Stimulated activated naive B cell treated with anti-CD40 and anti-IgM and Interleukin-4, amounts not matched to agents 10 μg/mL and 1 μg/mL and 100 μg/mL, for 72 hours (primary cell): ENCODE measurements at regions not wholly inside any gene's neighbourhood (a gene's known extent, or its start where the extent isn't known, plus 50 kb on each side); places are given as distances from the start of the nearest gene placed in this dataset.

ENCODE experiments used
- ATAC-seq, 2 donors: fragments of 150-1000 bp; cut with Tn5 transposase; replicated peaks; 2 replicates each; pipeline ENCODE4 v1.10.0; 2021; ENCODE audit warnings: moderate library complexity in 1 of 2
- DNase-seq: peaks from one replicate; pipeline ENCODE4 v3.0.0; 2021
- H3K27ac Mint-ChIP-seq: one replicate; pipeline ENCODE4 v1.8.0; 2022; ENCODE audit warnings: mild to moderate bottlenecking, mixed read lengths
- H3K27me3 Mint-ChIP-seq, 2 donors: one replicate each; pipeline ENCODE4 v1.8.0; 2022; ENCODE audit warnings: mixed read lengths in 2 of 2
- H3K36me3 Mint-ChIP-seq, 2 donors: one replicate each; pipeline ENCODE4 v1.8.0; 2022; ENCODE audit warnings: mixed read lengths in 2 of 2, mild to moderate bottlenecking in 1 of 2
- H3K4me1 Mint-ChIP-seq, 2 donors: one replicate each; pipeline ENCODE4 v1.8.0; 2022; ENCODE audit warnings: mixed read lengths in 2 of 2, mild to moderate bottlenecking in 1 of 2
- H3K4me3 Mint-ChIP-seq, 2 donors: one replicate each; pipeline ENCODE4 v1.8.0; 2022; ENCODE audit warnings: mild to moderate bottlenecking in 2 of 2, mixed read lengths in 2 of 2, moderate library complexity in 1 of 2
- H3K9me3 Mint-ChIP-seq, 2 donors: one replicate each; pipeline ENCODE4 v1.8.0; 2022; ENCODE audit warnings: mixed read lengths in 2 of 2, mild to moderate bottlenecking in 1 of 2

DNA sequence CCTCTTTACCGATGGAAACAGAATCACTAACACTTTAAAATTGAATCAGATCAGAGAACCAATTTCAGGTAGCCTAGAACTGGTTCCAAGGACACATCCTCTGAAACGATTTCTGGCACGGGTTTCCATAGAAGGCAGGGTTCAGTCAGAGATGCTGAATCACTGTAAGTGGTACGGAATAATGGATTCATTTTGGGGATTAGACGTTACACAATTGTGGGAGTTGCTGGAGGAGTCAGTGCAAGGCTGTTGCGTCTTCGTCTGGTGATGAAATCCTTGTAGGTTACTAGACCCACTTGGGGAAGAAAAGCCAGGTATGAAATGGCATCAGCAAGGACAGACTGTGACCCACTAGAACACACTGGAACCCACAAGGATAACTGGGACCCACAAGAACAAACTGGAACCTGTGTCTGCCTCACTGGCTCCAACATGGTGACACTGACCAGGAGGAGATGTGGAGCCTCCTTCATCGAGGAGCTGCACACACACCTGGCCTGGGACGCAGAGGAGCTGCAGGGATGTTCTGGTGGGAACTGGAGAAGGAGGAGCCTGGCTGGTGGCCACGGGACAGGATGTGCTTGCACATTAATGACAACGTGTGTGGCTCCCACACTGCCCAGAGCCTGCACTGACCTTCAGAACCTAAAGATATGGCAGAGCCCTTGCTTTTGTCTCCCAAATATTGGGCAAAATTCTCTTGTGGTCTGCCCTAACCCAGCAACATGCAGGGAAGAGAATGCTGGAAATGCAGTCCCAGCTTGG is 105.1 kb downstream of the TRAPPC11 start:
- Mint-ChIP-seq H3K27me3 (peaks cover 7 to 24% of the 10 kb centered on the region in 2 donors), H3K4me1 (peaks cover 2 to 8% of the 10 kb centered on the region in 2 donors), H3K9me3 (no peaks in the 10 kb centered on the region), H3K36me3 (no peaks in the 10 kb centered on the region), H3K27ac (no peak overlapping the region), H3K4me3 (no peak overlapping the region)
- DNase-seq = no peak
- no peak for ATAC-seq

DNA sequence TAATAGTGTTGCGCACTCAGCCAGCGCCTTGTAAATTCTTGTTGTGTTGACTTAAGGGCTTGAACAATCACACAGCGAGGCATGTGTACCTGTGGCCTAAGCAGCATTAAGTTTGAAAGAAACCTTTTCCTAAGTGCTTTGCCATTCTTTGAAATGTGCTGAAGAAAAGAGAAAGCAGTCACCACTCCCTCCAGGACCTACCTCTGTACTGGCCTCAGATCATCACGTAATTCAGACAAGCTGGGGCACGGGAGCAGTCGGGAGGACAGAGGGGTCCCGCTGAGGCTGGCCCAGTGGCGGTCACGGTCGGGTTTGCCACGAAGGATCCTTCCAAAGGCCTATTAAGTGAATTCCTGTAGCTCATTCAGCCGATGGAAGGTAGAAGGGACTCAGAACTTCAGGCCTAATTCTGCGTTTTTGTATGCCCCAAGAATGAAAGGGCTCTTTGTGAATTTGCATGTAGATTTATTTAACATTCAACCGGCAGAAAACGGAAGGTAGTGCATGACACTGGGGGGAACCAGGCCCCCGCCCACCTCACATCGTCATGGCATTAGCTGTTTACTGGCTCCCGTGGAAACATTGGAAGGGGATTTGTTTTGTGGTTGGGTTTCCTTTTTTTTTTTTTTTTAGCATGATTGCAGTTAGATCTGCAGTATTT is 106.3 kb downstream of the TRAPPC11 start:
- Mint-ChIP-seq H3K4me1 (peaks cover 2 to 8% of the 10 kb centered on the region in 2 donors), H3K27ac (no peak overlapping the region), H3K9me3 (no peaks in the 10 kb centered on the region), H3K36me3 (no peaks in the 10 kb centered on the region), H3K27me3 (peaks cover 7 to 24% of the 10 kb centered on the region in 2 donors), H3K4me3 (peak overlapping the region in 1 of 2 donors; percentile 11)
- no peak for DNase-seq
- ATAC-seq = no peak

DNA sequence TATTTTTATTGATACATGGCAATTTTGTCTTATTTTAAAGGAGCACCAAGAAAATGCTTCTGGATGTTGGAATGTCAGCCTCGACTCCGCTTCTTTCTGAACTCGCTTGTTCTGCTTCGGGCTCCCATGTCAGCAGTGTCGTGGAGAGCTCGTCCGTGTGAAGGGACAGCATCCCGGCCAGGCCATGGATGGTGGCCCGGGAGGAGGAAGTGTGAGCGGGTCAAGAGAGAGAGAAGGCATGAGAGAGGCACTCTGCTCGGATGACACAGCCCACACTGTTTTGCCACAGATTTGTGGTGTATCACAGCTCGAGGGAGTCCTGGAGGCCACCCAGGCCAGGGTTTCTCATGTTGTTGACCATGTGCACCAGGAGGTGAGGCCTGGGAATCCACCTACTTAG is 107.0 kb downstream of the TRAPPC11 start:
- ATAC-seq (no peak), DNase-seq (no peak)
- Mint-ChIP-seq H3K4me1 (peaks cover 2 to 8% of the 10 kb centered on the region in 2 donors), H3K36me3 (no peaks in the 10 kb centered on the region), H3K4me3 (no peak overlapping the region), H3K9me3 (no peaks in the 10 kb centered on the region), H3K27ac (no peak overlapping the region), H3K27me3 (peaks cover 7 to 24% of the 10 kb centered on the region in 2 donors)

GRCh38 chr4:183770906-183771305 is 111.8 kb downstream of the TRAPPC11 start:
- no peak for ATAC-seq
- no peaks in the 10 kb centered on the region for H3K36me3 Mint-ChIP-seq
- peaks cover 0 to 13% of the 10 kb centered on the region in 2 donors for H3K27me3 Mint-ChIP-seq
- peaks cover 0 to under 1% of the 10 kb centered on the region in 2 donors for H3K4me1 Mint-ChIP-seq
- DNase-seq = no peak
- H3K9me3 Mint-ChIP-seq = peaks cover 0 to 3% of the 10 kb centered on the region in 2 donors
- no peak overlapping the region for H3K4me3 Mint-ChIP-seq
- H3K27ac Mint-ChIP-seq = no peak overlapping the region

GRCh38 chr4:183772361-183772760 is 113.3 kb downstream of the TRAPPC11 start:
- H3K27me3 Mint-ChIP-seq = peaks cover 0 to 6% of the 10 kb centered on the region in 2 donors
- H3K27ac Mint-ChIP-seq = no peak overlapping the region
- H3K9me3 Mint-ChIP-seq = peaks cover 0 to 3% of the 10 kb centered on the region in 2 donors
- H3K4me3 Mint-ChIP-seq = no peak overlapping the region
- no peaks in the 10 kb centered on the region for H3K36me3 Mint-ChIP-seq
- ATAC-seq = no peak
- no peaks in the 10 kb centered on the region for H3K4me1 Mint-ChIP-seq
- no peak for DNase-seq

GRCh38 chr4:183773790-183774189 is 114.7 kb downstream of the TRAPPC11 start:
- Mint-ChIP-seq H3K9me3 (peaks cover 0 to 3% of the 10 kb centered on the region in 2 donors), H3K27ac (no peak overlapping the region), H3K36me3 (no peaks in the 10 kb centered on the region), H3K4me1 (no peaks in the 10 kb centered on the region), H3K4me3 (no peak overlapping the region), H3K27me3 (no peaks in the 10 kb centered on the region)
- DNase-seq = no peak
- no peak for ATAC-seq

DNA sequence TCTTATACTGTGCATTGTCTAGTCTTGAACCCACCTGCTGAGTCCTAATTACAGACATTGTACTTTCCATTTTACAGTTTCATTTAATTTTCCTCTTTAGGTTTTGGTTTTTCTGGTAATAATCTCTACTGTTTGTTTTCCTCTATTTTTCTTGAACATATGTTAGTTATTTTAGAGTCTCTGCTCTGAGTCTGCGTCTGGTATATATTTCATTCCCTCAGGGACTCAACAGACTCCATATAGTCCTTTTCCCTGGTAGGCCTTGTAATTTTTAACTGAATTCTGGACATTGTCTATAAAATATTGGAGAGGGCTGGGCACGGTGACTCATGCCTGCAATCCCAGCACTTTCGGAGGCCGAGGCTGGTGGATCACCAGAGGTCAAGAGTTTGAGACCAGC is 121.8 kb upstream of the STOX2 start:
- Mint-ChIP-seq H3K27ac (no peak overlapping the region), H3K9me3 (peaks cover 1 to 3% of the 10 kb centered on the region in 2 donors), H3K27me3 (peaks cover 34 to 43% of the 10 kb centered on the region in 2 donors), H3K4me3 (no peak overlapping the region), H3K4me1 (no peaks in the 10 kb centered on the region), H3K36me3 (no peaks in the 10 kb centered on the region)
- ATAC-seq (no peak), DNase-seq (no peak)

DNA sequence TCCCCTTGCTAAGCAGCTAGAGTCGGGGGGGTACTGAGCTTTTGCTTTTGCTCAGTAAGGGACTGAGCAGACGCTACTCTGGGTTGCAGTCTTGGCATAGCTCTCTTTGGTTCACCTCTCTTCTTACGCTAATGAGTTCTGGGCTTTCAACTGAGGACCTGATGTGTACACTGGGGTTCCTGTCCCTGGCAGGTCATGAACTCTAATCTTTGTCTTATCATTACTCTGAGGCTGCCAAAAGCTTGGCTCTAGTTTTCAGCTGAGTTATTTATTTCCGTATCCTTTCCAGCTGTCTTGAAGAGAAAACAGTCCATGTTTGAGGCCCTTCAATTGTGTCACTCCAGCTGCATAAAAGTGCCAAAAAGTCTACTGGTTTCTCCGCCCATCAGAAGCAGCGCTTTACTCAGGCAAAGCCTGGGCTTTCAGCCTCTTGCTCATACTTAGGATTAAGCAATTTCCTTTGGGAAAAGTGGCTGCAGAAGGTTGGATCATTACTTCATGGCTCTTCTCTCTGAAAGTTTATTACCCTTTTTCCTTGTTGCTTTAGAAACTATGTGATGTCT is 121.0 kb upstream of the STOX2 start:
- H3K9me3 Mint-ChIP-seq = peaks cover 1 to 3% of the 10 kb centered on the region in 2 donors
- peaks cover 36 to 43% of the 10 kb centered on the region in 2 donors for H3K27me3 Mint-ChIP-seq
- H3K4me3 Mint-ChIP-seq = no peak overlapping the region
- no peak for DNase-seq
- no peaks in the 10 kb centered on the region for H3K36me3 Mint-ChIP-seq
- H3K4me1 Mint-ChIP-seq = no peaks in the 10 kb centered on the region
- no peak for ATAC-seq
- no peak overlapping the region for H3K27ac Mint-ChIP-seq

GRCh38 chr4:183788308-183788905 is 116.7 kb upstream of the STOX2 start:
- peaks cover 8 to 14% of the 10 kb centered on the region in 2 donors for H3K9me3 Mint-ChIP-seq
- no peaks in the 10 kb centered on the region for H3K4me1 Mint-ChIP-seq
- peaks cover 40 to 48% of the 10 kb centered on the region in 2 donors for H3K27me3 Mint-ChIP-seq
- DNase-seq (no peak), ATAC-seq (no peak)
- H3K36me3 Mint-ChIP-seq = no peaks in the 10 kb centered on the region
- H3K4me3 Mint-ChIP-seq = no peak overlapping the region
- no peak overlapping the region for H3K27ac Mint-ChIP-seq

DNA sequence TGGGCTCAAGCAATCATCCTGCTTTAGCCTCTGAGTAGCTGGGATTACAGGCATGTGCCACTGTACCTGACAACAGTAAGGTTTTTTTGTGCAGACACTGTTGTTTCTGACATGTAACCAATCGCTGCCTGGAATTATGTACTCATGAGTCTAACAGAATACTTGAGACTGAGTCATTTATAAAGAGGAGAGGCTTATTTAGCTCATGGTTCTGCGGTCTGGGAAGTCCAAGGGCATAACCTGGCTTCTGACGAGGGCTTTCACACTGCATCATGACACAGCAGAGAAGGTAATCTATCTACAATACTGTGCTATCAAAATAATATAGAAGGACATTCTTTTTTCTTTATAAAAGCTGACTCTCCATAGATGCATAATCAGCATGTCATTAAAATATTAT is 115.5 kb upstream of the STOX2 start:
- Mint-ChIP-seq H3K27me3 (peaks cover 39 to 52% of the 10 kb centered on the region in 2 donors), H3K27ac (no peak overlapping the region), H3K4me1 (no peaks in the 10 kb centered on the region), H3K4me3 (no peak overlapping the region), H3K9me3 (peaks cover 15 to 19% of the 10 kb centered on the region in 2 donors), H3K36me3 (no peaks in the 10 kb centered on the region)
- ATAC-seq (no peak), DNase-seq (no peak)

- no peaks in the 10 kb centered on the region for H3K4me1 Mint-ChIP-seq
- peaks cover 46 to 61% of the 10 kb centered on the region in 2 donors for H3K27me3 Mint-ChIP-seq
- H3K4me3 Mint-ChIP-seq = no peak overlapping the region
Observed at GRCh38 chr4:183790661-183791060, 114.4 kb upstream of the STOX2 start.

DNA sequence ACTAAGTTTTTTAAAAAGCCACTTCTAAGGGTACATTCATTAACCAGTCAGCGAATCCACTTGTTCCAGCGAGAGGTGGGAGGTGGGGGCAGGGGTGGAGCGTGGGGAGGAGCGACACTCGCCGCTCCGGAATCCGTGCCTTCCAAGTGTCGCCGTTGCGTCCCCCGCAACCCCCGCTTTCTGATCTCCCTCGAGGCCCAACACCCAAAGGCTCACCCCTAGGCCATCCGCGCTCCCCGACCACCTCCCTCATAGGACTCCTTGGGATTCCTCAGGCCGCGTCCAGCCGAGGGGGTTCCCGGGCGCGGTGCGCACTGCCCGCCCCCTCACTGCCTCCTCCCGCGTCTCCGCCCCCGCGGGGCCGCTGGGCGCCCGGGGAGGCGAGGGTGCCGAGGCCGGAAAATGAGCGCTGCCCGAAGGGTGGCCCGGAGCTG is 108.1 kb upstream of the STOX2 start:
- ATAC-seq (no peak), DNase-seq (no peak)
- no peaks in the 10 kb centered on the region for H3K36me3 Mint-ChIP-seq
- peaks cover 13 to 14% of the 10 kb centered on the region in 2 donors for H3K9me3 Mint-ChIP-seq
- H3K4me3 Mint-ChIP-seq = peak overlapping the region in 1 of 2 donors; percentile 47
- no peak overlapping the region for H3K27ac Mint-ChIP-seq
- peaks cover 3 to 6% of the 10 kb centered on the region in 2 donors for H3K4me1 Mint-ChIP-seq
- peaks cover 38 to 54% of the 10 kb centered on the region in 2 donors for H3K27me3 Mint-ChIP-seq

More at GRCh38 chr4:183790661-183791060, 114.4 kb upstream of the STOX2 start:
- DNase-seq (no peak), ATAC-seq (no peak)
- Mint-ChIP-seq H3K36me3 (no peaks in the 10 kb centered on the region), H3K27ac (no peak overlapping the region), H3K9me3 (peaks cover 17 to 20% of the 10 kb centered on the region in 2 donors)

DNA sequence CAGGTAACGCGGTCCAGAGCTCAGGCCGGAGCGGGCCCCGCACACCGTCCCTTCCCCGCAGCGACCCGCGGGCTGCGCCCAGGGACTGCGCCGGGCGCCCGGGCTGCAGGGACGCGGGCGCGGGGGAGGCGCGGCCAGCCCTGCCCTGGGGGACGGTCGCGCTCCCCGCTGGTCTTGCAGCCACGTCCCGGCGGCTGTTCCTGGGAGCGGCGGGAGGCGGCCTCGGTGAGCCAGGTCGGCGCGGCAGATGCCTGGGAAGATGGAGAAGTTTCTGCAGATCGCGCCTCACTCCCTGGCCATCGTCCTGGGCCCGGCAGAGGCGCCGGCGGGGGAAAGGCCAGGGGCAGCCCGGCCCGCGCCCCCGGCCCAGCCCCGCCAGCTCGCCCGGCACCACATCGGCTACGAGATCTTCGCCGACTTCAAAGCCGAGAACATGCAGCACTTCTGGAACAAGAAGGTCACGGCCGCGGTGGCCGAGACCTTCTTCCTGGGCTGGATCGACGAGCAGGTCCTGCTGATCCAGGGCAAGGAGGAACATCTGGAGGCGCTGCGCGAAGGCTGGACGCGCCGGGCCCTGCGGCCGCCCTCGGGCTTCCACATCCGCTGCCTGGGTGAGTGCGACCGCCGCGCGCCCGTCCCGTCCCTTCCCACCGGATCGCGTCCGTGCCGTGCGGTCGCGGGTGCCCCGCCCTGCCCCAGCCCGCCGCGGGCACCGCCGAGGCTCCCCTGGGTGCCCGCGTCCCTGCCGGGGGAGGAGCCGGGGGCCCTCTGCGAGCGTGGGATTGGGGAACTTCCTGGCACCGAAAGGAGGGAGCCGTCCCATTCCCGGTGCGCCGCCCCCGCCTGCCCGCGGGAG is 107.4 kb upstream of the STOX2 start:
- Mint-ChIP-seq H3K4me1 (peaks cover 3 to 6% of the 10 kb centered on the region in 2 donors), H3K27ac (no peak overlapping the region), H3K36me3 (no peaks in the 10 kb centered on the region), H3K4me3 (peak overlapping the region; percentile 47 to 49), H3K27me3 (peaks cover 40 to 57% of the 10 kb centered on the region in 2 donors), H3K9me3 (peaks cover 12 to 14% of the 10 kb centered on the region in 2 donors)
- no peak for DNase-seq
- ATAC-seq = peak in 1 of 2 donors; percentile 48
